Neural progenitor cell (in vitro differentiated cells): ENCODE measurements at regions not wholly inside any gene's neighbourhood (a gene's known extent, or its start where the extent isn't known, plus 50 kb on each side); places are given as distances from the start of the nearest gene placed in this dataset.

ENCODE experiments used
- DNase-seq: peaks from one replicate; pipeline ENCODE4 v3.0.0-alpha.2; 2016; ENCODE audit warnings: low spot score
- H2AFZ ChIP-seq: fragments of 200-600 bp; sonication (generic); replicated peaks from 2 replicates; pipeline ENCODE4 v1.6.1; 2016; ENCODE audit warnings: antibody characterized with exemption
- H3F3A ChIP-seq: fragments of 200-600 bp; sonication (generic); 2 replicates; pipeline ENCODE4 v1.6.1; 2016; ENCODE audit warnings: antibody characterized with exemption, low read depth
- H3K27ac ChIP-seq: fragments of 200-600 bp; sonication (generic); 2 replicates; pipeline ENCODE4 v1.5.1; 2016; ENCODE audit warnings: mild to moderate bottlenecking
- H3K27me3 ChIP-seq: fragments of 200-600 bp; sonication (generic); 2 replicates; pipeline ENCODE4 v1.6.1; 2016; ENCODE audit warnings: mild to moderate bottlenecking, moderate library complexity
- H3K36me3 ChIP-seq: fragments of 200-600 bp; sonication (generic); 2 replicates; pipeline ENCODE4 v1.5.1; 2016
- H3K4me1 ChIP-seq: fragments of 200-600 bp; sonication (generic); 2 replicates; pipeline ENCODE4 v1.6.1; 2016; ENCODE audit warnings: mixed run types
- H3K4me2 ChIP-seq: fragments of 200-600 bp; sonication (generic); 2 replicates; pipeline ENCODE4 v1.6.1; 2016
- H3K4me3 ChIP-seq: fragments of 200-600 bp; sonication (generic); 2 replicates; pipeline ENCODE4 v1.5.1; 2016
- H3K79me2 ChIP-seq: fragments of 200-600 bp; sonication (generic); 2 replicates; pipeline ENCODE4 v1.6.1; 2016; ENCODE audit warnings: low read depth
- H3K9ac ChIP-seq: fragments of 200-600 bp; sonication (generic); 2 replicates; pipeline ENCODE4 v1.6.1; 2016
- H3K9me3 ChIP-seq: fragments of 200-600 bp; sonication (generic); 2 replicates; pipeline ENCODE4 v1.5.1; 2016; ENCODE audit warnings: low read depth
- H4K20me1 ChIP-seq: fragments of 200-600 bp; sonication (generic); 2 replicates; pipeline ENCODE4 v1.6.1; 2016; ENCODE audit warnings: low read depth
- H3K27ac Mint-ChIP-seq: 3 replicates; pipeline ENCODE4 v1.8.0; 2021; ENCODE audit warnings: mixed read lengths
- H3K27me3 Mint-ChIP-seq: 2 replicates; pipeline ENCODE4 v1.8.0; 2022; ENCODE audit warnings: low read depth, mild to moderate bottlenecking, inconsistent platforms, moderate library complexity, mixed read lengths; ENCODE audit not compliant: insufficient read depth
- H3K36me3 Mint-ChIP-seq: 3 replicates; pipeline ENCODE4 v1.8.0; 2021; ENCODE audit warnings: mixed read lengths
- H3K4me1 Mint-ChIP-seq: 3 replicates; pipeline ENCODE4 v1.8.0; 2021; ENCODE audit warnings: mixed read lengths
- H3K4me3 Mint-ChIP-seq: 3 replicates; pipeline ENCODE4 v1.8.0; 2021; ENCODE audit warnings: mild to moderate bottlenecking, moderate library complexity, mixed read lengths
- H3K9me3 Mint-ChIP-seq: 3 replicates; pipeline ENCODE4 v1.8.0; 2020; ENCODE audit warnings: mixed read lengths
- EZH2 ChIP-seq: fragments of 200-600 bp; sonication (generic); IDR thresholded peaks from 2 replicates; pipeline ENCODE4 v1.6.1; 2017; ENCODE audit warnings: antibody characterized with exemption, mild to moderate bottlenecking, moderate library complexity
- EZH2phosphoT487 ChIP-seq: fragments of 200-600 bp; sonication (generic); IDR thresholded peaks from 2 replicates; pipeline ENCODE4 v1.6.1; 2017; ENCODE audit warnings: antibody characterized with exemption
- TF ChIP-seq, protein P1 (sequence below): fragments of 200-600 bp; sonication (generic); IDR thresholded peaks from 2 replicates; pipeline ENCODE4 v1.5.1; 2017; ENCODE audit warnings: antibody characterized with exemption, mild to moderate bottlenecking

- Histone ChIP-seq H3K4me1 (no peaks in the 10 kb centered on the region), H3K9me3 (no peaks in the 10 kb centered on the region), H3F3A (no peaks in the 10 kb centered on the region), H3K27ac (no peak overlapping the region), H3K4me3 (no peak overlapping the region), H3K79me2 (no peaks in the 10 kb centered on the region), H3K27me3 (no peaks in the 10 kb centered on the region), H3K4me2 (no peak overlapping the region), H3K9ac (no peak overlapping the region), H4K20me1 (no peaks in the 10 kb centered on the region), H2AFZ (no peak overlapping the region), H3K36me3 (no peaks in the 10 kb centered on the region)
- no peak overlapping the region for H3K4me3 Mint-ChIP-seq
- H3K9me3 Mint-ChIP-seq: peaks cover 6% of the 10 kb centered on the region
- H3K4me1 Mint-ChIP-seq: no peaks in the 10 kb centered on the region
- H3K27ac Mint-ChIP-seq: no peak overlapping the region
- DNase-seq: no peak
- no peaks in the 10 kb centered on the region for H3K36me3 Mint-ChIP-seq
- peaks cover 9% of the 10 kb centered on the region for H3K27me3 Mint-ChIP-seq
- TF ChIP-seq, protein P1, sequence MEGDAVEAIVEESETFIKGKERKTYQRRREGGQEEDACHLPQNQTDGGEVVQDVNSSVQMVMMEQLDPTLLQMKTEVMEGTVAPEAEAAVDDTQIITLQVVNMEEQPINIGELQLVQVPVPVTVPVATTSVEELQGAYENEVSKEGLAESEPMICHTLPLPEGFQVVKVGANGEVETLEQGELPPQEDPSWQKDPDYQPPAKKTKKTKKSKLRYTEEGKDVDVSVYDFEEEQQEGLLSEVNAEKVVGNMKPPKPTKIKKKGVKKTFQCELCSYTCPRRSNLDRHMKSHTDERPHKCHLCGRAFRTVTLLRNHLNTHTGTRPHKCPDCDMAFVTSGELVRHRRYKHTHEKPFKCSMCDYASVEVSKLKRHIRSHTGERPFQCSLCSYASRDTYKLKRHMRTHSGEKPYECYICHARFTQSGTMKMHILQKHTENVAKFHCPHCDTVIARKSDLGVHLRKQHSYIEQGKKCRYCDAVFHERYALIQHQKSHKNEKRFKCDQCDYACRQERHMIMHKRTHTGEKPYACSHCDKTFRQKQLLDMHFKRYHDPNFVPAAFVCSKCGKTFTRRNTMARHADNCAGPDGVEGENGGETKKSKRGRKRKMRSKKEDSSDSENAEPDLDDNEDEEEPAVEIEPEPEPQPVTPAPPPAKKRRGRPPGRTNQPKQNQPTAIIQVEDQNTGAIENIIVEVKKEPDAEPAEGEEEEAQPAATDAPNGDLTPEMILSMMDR: no peak
- TF ChIP-seq EZH2 (no peak), EZH2phosphoT487 (no peak)
These were observed 200.5 kb upstream of the RUNX1 start for GRCh38 chr21:35249636-35250035.

DNA sequence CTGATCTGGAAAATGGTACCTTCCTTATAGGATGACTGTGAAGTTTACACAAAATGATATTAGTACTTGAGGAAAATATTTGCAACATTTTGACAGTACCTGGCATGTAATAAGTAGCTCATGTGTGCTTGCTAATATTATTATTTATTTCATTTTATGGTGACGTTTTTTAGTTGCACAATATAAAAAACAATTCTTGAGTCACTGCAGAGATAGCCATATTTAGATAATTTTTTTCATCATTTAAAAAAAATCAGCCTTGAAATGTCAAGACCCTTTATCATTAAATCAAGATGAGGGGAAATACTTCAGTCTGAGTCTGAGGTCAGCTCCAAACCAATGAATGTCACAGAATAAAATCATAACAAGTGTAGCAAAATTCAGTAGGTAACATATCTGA, 196.8 kb upstream of the RUNX1 start:
- no peak for DNase-seq
- Mint-ChIP-seq H3K4me3 (no peak overlapping the region), H3K4me1 (no peaks in the 10 kb centered on the region), H3K9me3 (peaks cover 6% of the 10 kb centered on the region), H3K27ac (no peak overlapping the region), H3K36me3 (no peaks in the 10 kb centered on the region), H3K27me3 (peaks cover 20% of the 10 kb centered on the region)
- no peak overlapping the region for H3K9ac ChIP-seq
- H3F3A ChIP-seq: no peaks in the 10 kb centered on the region
- H3K79me2 ChIP-seq: no peaks in the 10 kb centered on the region
- no peaks in the 10 kb centered on the region for H3K4me1 ChIP-seq
- no peaks in the 10 kb centered on the region for H3K36me3 ChIP-seq
- no peaks in the 10 kb centered on the region for H3K27me3 ChIP-seq
- H3K27ac ChIP-seq: no peak overlapping the region
- no peaks in the 10 kb centered on the region for H4K20me1 ChIP-seq
- TF ChIP-seq EZH2phosphoT487 (no peak), EZH2 (no peak)
- TF ChIP-seq, protein P1: no peak
- no peak overlapping the region for H3K4me2 ChIP-seq
- no peaks in the 10 kb centered on the region for H3K9me3 ChIP-seq
- no peak overlapping the region for H3K4me3 ChIP-seq
- H2AFZ ChIP-seq: no peak overlapping the region

DNA sequence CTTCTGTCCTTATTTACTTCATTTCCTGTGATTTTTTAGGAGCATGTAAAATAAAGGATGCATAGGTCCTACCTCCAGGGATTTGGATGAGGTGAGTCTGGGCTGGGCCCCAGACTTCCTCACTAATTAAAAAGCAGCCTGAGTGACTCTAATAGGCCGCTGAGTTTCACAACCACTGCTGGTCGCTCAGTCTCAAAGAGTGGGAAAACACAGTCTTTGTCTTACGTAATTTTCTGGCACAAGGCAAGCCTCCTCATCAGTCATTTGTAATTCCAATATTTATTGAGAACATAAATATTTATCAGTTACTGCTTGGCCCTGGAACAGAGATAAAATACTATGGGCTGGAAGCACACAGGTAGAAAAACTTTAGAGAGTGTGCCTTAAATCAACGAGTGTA, 195.4 kb upstream of the RUNX1 start:
- Histone ChIP-seq H3K9ac (no peak overlapping the region), H3K27me3 (no peaks in the 10 kb centered on the region), H3K4me3 (no peak overlapping the region), H4K20me1 (no peaks in the 10 kb centered on the region), H3K36me3 (no peaks in the 10 kb centered on the region), H3K27ac (no peak overlapping the region), H3K9me3 (no peaks in the 10 kb centered on the region), H3K79me2 (no peaks in the 10 kb centered on the region), H2AFZ (no peak overlapping the region), H3F3A (peaks cover 3% of the 10 kb centered on the region), H3K4me2 (no peak overlapping the region), H3K4me1 (peaks cover 6% of the 10 kb centered on the region)
- Mint-ChIP-seq H3K4me1 (peaks cover 13% of the 10 kb centered on the region), H3K27ac (no peak overlapping the region), H3K36me3 (no peaks in the 10 kb centered on the region), H3K9me3 (peaks cover 2% of the 10 kb centered on the region), H3K27me3 (peaks cover 24% of the 10 kb centered on the region), H3K4me3 (no peak overlapping the region)
- no peak for DNase-seq
- TF ChIP-seq, protein P1: no peak
- TF ChIP-seq EZH2 (no peak), EZH2phosphoT487 (no peak)

GRCh38 chr21:35243171-35243570, 194.1 kb upstream of the RUNX1 start:
- no peaks in the 10 kb centered on the region for H4K20me1 ChIP-seq
- peaks cover 30% of the 10 kb centered on the region for H3K27me3 Mint-ChIP-seq
- H3K79me2 ChIP-seq: no peaks in the 10 kb centered on the region
- H3K4me3 ChIP-seq: no peak overlapping the region
- peaks cover 6% of the 10 kb centered on the region for H3F3A ChIP-seq
- H3K4me3 Mint-ChIP-seq: no peak overlapping the region
- no peak overlapping the region for H3K27ac Mint-ChIP-seq
- no peak for TF ChIP-seq EZH2
- DNase-seq: no peak
- no peak overlapping the region for H3K4me2 ChIP-seq
- H3K36me3 ChIP-seq: no peaks in the 10 kb centered on the region
- H2AFZ ChIP-seq: no peak overlapping the region
- peaks cover 2% of the 10 kb centered on the region for H3K9me3 Mint-ChIP-seq
- no peak overlapping the region for H3K27ac ChIP-seq
- H3K4me1 Mint-ChIP-seq: peaks cover 19% of the 10 kb centered on the region
- H3K27me3 ChIP-seq: no peaks in the 10 kb centered on the region
- H3K36me3 Mint-ChIP-seq: no peaks in the 10 kb centered on the region
- no peak overlapping the region for H3K9ac ChIP-seq
- H3K4me1 ChIP-seq: peaks cover 9% of the 10 kb centered on the region
- no peaks in the 10 kb centered on the region for H3K9me3 ChIP-seq
